ENCODE measurements at regions not wholly inside any gene's neighbourhood (a gene's known extent, or its start where the extent isn't known, plus 50 kb on each side); places are given as distances from the start of the nearest gene placed in this dataset.

GRCh38 chr4:11743976-11744375 lies 315.3 kb upstream of the HS3ST1 start:
- Mint-ChIP-seq H3K36me3 (no peaks in the 10 kb centered on the region), H3K27ac (no peak overlapping the region), H3K27me3 (no peaks in the 10 kb centered on the region), H3K4me3 (no peak overlapping the region), H3K4me1 (ENCODE audit: unreplicated experiment) (peaks cover 23% of the 10 kb centered on the region), H3K9me3 (no peaks in the 10 kb centered on the region)
- DNase-seq (ENCODE audit: extremely low spot score, unreplicated experiment): no peak
- TF ChIP-seq, protein P1, sequence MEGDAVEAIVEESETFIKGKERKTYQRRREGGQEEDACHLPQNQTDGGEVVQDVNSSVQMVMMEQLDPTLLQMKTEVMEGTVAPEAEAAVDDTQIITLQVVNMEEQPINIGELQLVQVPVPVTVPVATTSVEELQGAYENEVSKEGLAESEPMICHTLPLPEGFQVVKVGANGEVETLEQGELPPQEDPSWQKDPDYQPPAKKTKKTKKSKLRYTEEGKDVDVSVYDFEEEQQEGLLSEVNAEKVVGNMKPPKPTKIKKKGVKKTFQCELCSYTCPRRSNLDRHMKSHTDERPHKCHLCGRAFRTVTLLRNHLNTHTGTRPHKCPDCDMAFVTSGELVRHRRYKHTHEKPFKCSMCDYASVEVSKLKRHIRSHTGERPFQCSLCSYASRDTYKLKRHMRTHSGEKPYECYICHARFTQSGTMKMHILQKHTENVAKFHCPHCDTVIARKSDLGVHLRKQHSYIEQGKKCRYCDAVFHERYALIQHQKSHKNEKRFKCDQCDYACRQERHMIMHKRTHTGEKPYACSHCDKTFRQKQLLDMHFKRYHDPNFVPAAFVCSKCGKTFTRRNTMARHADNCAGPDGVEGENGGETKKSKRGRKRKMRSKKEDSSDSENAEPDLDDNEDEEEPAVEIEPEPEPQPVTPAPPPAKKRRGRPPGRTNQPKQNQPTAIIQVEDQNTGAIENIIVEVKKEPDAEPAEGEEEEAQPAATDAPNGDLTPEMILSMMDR (conservative IDR thresholded peaks at IDR 0.05): no peak

DNA sequence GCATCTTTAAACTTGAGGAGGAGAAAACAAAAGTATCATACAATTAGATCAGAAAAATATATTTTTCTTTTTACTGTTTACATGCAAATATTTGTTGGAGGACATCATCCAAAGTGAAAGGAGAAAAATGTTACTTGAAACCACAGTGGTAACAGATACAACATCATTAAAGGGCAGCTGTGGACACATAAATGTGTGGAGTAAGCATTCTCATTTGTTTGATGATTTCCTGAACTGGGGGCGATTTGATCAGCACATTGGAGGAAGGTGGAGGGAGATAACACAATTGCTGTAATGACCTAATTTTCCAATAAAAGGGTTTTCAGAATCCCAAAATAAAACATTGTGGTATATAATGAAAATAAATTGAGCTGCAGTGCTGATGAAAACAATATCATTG lies 314.5 kb upstream of the HS3ST1 start:
- Mint-ChIP-seq H3K4me1 (ENCODE audit: unreplicated experiment) (peaks cover 20% of the 10 kb centered on the region), H3K4me3 (no peak overlapping the region), H3K9me3 (no peaks in the 10 kb centered on the region), H3K36me3 (no peaks in the 10 kb centered on the region), H3K27me3 (no peaks in the 10 kb centered on the region), H3K27ac (no peak overlapping the region)
- DNase-seq (ENCODE audit: extremely low spot score, unreplicated experiment): no peak
- TF ChIP-seq, protein P1 (conservative IDR thresholded peaks at IDR 0.05): no peak

DNA sequence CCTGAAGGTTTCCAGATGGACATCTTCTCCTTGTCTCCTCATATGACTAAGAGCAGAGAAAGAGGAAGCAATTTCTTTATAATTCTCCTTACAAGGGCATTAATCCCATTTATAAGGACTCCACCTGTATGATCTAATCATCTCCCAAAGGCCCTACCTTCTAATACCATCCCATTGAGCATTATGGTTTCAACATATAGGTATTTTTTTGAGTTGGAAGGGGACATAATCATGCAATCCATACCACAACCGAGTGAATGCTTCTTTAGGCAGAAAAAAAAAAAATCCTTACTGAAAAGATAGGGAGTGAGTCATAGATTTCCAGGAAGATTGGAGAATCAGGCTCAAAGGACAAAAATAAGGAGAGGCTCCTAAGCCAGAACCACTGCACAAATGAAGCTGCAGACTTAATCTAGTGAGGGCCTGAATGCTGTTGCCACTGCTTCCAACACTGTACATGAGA lies 312.5 kb upstream of the HS3ST1 start:
- no peaks in the 10 kb centered on the region for H3K36me3 Mint-ChIP-seq
- H3K4me3 Mint-ChIP-seq: no peak overlapping the region
- peaks cover 7% of the 10 kb centered on the region for H3K4me1 Mint-ChIP-seq (ENCODE audit: unreplicated experiment)
- TF ChIP-seq, protein P1 (conservative IDR thresholded peaks at IDR 0.05): no peak
- DNase-seq (ENCODE audit: extremely low spot score, unreplicated experiment): no peak
- H3K9me3 Mint-ChIP-seq: no peaks in the 10 kb centered on the region
- H3K27ac Mint-ChIP-seq: no peak overlapping the region
- H3K27me3 Mint-ChIP-seq: no peaks in the 10 kb centered on the region

- TF ChIP-seq, protein P1 (conservative IDR thresholded peaks at IDR 0.05): no peak
- DNase-seq (ENCODE audit: extremely low spot score, unreplicated experiment): no peak
- H3K36me3 Mint-ChIP-seq: no peaks in the 10 kb centered on the region
- H3K4me3 Mint-ChIP-seq: no peak overlapping the region
- peaks cover 7% of the 10 kb centered on the region for H3K4me1 Mint-ChIP-seq (ENCODE audit: unreplicated experiment)
- H3K27me3 Mint-ChIP-seq: no peaks in the 10 kb centered on the region
- no peaks in the 10 kb centered on the region for H3K9me3 Mint-ChIP-seq
- H3K27ac Mint-ChIP-seq: no peak overlapping the region
Observed at GRCh38 chr4:11739992-11740391, 311.3 kb upstream of the HS3ST1 start.

DNA sequence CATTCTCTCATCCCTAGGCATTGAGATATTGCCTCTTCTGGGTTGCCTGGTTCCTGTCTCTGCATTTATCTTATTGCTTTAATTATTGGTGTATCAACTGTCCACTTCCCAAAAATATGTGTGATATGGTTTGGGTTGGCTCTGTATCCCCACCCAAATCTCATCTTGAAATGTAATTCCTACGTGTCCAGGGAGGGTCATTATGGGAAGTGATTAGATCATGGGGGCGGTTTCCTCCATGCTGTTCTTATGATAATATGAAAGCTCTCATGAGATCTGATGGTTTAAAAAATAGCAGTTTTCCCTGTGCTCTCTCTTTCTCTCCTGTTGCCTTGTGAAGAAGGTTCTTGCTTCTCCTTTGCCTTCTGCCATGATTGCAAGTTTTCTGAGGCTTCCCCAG lies 308.3 kb upstream of the HS3ST1 start:
- DNase-seq (ENCODE audit: extremely low spot score, unreplicated experiment): no peak
- Mint-ChIP-seq H3K9me3 (no peaks in the 10 kb centered on the region), H3K36me3 (no peaks in the 10 kb centered on the region), H3K4me1 (ENCODE audit: unreplicated experiment) (no peaks in the 10 kb centered on the region), H3K27me3 (no peaks in the 10 kb centered on the region), H3K4me3 (no peak overlapping the region), H3K27ac (no peak overlapping the region)
- TF ChIP-seq, protein P1 (conservative IDR thresholded peaks at IDR 0.05): no peak

DNA sequence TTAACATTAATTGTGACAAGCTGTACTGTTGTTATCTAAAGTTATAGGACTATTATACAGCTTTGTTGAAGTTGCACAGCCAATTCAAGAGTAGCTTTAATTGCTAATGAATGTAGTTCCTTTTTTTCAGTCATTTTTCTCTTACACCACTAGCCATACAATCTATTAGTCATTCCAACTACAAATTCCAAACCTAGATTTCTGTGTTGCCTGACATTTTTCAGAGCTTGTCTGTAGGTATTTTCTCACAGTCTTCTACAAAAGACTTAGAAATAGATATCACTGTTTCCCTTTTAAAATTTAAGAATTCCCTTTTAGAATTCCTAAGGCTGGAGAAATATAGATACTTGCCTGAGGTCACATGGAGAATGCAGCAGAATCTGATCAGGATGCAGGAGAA lies 307.0 kb upstream of the HS3ST1 start:
- DNase-seq (ENCODE audit: extremely low spot score, unreplicated experiment): no peak
- Mint-ChIP-seq H3K36me3 (no peaks in the 10 kb centered on the region), H3K9me3 (no peaks in the 10 kb centered on the region), H3K4me1 (ENCODE audit: unreplicated experiment) (no peaks in the 10 kb centered on the region), H3K27me3 (no peaks in the 10 kb centered on the region), H3K27ac (no peak overlapping the region), H3K4me3 (no peak overlapping the region)
- TF ChIP-seq, protein P1 (conservative IDR thresholded peaks at IDR 0.05): no peak

Measured in type B pancreatic cell (in vitro differentiated cells).